ENCODE measurements at regions not wholly inside any gene's neighbourhood (a gene's known extent, or its start where the extent isn't known, plus 50 kb on each side); places are given as distances from the start of the nearest gene placed in this dataset.
A peak's percentile ranks its signal among the peaks of the same experiment; 100 is the strongest.
"Not testable (repeated sequence)": the region's sequence is repeated elsewhere in the genome, so short reads cannot be mapped to it uniquely, and the experiment has no call there.

DNA sequence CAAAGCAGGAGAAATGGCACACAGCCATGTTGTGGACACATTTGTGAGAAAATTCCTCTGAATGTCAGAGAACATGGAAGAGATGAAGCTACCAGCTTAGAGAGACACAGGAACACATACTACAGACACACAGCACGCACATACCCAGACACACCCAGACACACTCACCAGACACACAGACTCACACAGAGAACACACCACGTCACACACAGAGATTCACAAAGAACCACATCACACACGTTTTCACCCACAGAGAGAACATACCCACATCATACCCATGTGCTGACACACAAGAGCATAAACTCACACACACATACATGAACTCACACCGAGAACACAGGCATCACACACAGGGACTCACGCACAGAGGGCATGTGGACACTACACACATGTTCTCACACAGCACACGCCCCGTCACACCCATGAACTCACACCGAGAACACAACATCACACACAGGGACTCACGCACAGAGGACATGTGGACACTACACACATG, 124.9 kb downstream of the METRNL start:
- peaks cover 26% of the 10 kb centered on the region for H3K27me3 Mint-ChIP-seq (ENCODE audit: low read depth, poor library complexity)
- no peak overlapping the region for H3K27ac Mint-ChIP-seq
- no peak overlapping the region for H3K4me3 Mint-ChIP-seq
- H3K36me3 Mint-ChIP-seq (ENCODE audit: low read depth), result no peaks in the 10 kb centered on the region
- H3K9me3 Mint-ChIP-seq, result peaks cover 31% of the 10 kb centered on the region
- TF ChIP-seq, protein P1, sequence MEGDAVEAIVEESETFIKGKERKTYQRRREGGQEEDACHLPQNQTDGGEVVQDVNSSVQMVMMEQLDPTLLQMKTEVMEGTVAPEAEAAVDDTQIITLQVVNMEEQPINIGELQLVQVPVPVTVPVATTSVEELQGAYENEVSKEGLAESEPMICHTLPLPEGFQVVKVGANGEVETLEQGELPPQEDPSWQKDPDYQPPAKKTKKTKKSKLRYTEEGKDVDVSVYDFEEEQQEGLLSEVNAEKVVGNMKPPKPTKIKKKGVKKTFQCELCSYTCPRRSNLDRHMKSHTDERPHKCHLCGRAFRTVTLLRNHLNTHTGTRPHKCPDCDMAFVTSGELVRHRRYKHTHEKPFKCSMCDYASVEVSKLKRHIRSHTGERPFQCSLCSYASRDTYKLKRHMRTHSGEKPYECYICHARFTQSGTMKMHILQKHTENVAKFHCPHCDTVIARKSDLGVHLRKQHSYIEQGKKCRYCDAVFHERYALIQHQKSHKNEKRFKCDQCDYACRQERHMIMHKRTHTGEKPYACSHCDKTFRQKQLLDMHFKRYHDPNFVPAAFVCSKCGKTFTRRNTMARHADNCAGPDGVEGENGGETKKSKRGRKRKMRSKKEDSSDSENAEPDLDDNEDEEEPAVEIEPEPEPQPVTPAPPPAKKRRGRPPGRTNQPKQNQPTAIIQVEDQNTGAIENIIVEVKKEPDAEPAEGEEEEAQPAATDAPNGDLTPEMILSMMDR (IDR thresholded peaks at IDR 0.05), result no peak
- peaks cover 19% of the 10 kb centered on the region for H3K4me1 Mint-ChIP-seq
- DNase-seq, result no peak

DNA sequence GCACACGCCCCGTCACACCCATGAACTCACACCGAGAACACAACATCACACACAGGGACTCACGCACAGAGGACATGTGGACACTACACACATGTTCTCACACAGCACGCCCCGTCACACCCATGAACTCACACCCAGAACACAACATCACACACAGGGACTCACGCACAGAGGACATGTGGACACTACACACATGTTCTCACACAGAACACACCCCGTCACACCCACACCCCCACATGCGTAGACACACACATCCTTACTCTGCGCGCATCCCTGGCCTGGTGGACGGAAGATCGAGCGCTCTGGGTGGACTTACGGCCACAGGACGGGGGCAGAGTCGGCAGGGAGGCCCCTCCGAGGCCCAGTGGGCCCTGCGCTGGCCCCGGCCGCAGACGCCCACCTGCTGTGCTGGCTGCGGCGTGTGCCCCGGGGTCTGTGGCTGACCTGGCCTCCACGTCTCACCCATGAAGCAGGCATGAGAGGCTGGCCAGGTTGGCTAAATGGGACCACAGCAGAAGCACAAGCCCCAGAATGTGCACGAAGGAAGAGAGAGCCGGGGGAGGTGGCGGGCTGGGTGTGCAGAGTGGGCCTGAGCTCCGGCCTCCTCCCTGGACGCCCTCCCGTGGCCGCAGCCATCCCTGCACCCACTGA, 125.5 kb downstream of the METRNL start:
- Mint-ChIP-seq H3K4me1 (peaks cover 19% of the 10 kb centered on the region), H3K9me3 (peaks cover 26% of the 10 kb centered on the region), H3K27me3 (ENCODE audit: low read depth, poor library complexity) (peaks cover 25% of the 10 kb centered on the region)
- not testable (repeated sequence) for H3K4me3 Mint-ChIP-seq; H3K27ac Mint-ChIP-seq; H3K36me3 Mint-ChIP-seq (ENCODE audit: low read depth)
- peak; percentile 2 for DNase-seq

DNA sequence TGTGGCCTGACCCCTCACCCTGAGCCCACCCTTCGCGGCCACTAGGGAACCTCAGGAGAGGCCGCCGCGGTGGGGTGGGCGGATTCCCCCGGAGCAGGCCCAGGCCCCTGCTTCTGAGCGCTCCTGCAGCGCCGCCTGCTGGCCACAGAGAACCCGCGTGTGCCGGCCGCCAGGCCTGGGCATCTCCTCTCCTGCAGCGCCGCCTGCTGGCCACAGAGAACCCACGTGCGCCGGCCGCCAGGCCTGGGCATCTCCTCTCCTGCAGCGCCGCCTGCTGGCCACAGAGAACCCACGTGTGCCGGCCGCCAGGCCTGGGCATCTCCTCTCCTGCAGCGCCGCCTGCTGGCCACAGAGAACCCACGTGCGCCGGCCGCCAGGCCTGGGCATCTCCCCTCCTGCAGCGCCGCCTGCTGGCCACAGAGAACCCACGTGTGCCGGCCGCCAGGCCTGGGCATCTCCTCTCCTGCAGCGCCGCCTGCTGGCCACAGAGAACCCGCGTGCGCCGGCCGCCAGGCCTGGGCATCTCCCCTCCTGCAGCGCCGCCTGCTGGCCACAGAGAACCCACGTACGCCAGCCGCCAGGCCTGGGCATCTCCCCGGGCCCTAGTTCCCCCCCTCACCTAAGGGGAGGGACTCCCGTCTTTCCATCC, 126.1 kb downstream of the METRNL start:
- not testable (repeated sequence) for H3K36me3 Mint-ChIP-seq (ENCODE audit: low read depth); H3K4me3 Mint-ChIP-seq; H3K27ac Mint-ChIP-seq
- Mint-ChIP-seq H3K9me3 (peaks cover 22% of the 10 kb centered on the region), H3K27me3 (ENCODE audit: low read depth, poor library complexity) (peaks cover 19% of the 10 kb centered on the region), H3K4me1 (peaks cover 19% of the 10 kb centered on the region)
- peak; percentile 78 for DNase-seq
- TF ChIP-seq, protein P1 (IDR thresholded peaks at IDR 0.05), result peak; percentile 87

DNA sequence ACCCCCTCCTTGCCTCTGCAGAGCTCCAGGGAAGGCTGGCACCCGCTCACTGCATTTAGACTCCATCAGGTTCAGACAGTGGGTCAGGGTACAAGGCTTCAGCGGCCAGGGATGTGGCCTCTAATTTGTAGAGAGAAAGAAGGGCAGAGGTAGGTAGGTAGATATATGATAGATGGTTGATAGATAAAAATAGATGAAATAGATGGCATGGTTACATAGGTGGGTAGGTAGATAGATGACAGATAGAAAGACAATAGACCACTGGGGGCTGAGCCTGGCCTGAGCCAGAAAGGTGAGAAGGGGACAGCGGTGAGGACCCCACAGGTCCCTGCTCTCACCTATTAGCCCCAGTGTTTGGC, 126.6 kb downstream of the METRNL start:
- H3K4me3 Mint-ChIP-seq; H3K36me3 Mint-ChIP-seq (ENCODE audit: low read depth); H3K27ac Mint-ChIP-seq; DNase-seq: not testable (repeated sequence)
- peaks cover 14% of the 10 kb centered on the region for H3K27me3 Mint-ChIP-seq (ENCODE audit: low read depth, poor library complexity)
- H3K9me3 Mint-ChIP-seq, result peaks cover 22% of the 10 kb centered on the region
- H3K4me1 Mint-ChIP-seq, result peaks cover 16% of the 10 kb centered on the region

DNA sequence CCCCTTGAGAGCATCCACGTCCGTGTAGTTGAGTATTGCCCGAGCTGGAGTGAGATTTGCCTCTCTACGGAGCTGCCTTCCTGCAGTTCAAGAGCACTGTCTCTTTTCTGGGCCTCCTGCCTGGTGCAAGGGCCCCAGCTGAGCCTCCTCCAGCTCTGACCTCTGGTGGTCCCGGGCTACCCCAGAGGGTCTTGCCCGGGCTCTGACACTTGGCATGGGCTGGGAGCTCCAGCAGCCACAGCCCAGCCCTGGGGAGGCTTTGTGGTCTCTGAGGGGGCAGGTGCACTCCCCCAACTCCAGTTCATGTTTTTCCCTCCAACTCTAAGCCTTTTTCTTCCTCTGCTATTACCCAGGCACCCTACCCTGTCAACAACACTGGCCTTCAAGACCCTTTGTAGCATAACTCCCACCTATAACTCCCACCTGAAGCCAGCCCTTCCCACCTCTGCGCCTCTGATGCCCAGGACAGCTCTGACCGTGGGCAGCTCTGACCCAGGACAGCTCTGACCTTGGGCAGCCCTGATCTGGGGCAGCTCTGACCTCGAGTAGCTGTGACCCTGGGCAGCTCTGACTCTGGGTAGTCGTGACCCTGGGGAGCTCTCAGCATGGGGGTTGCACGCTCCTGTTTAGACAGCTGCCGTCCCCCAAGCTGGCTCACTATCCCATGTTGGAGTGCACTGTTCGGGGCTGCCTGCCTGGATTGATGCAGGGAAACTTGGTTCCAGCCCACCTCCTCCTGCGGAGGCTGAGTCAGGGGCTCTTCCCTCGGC, 127.6 kb downstream of the METRNL start:
- not testable (repeated sequence) for H3K27ac Mint-ChIP-seq; H3K27me3 Mint-ChIP-seq (ENCODE audit: low read depth, poor library complexity); DNase-seq; H3K36me3 Mint-ChIP-seq (ENCODE audit: low read depth); H3K4me1 Mint-ChIP-seq; H3K4me3 Mint-ChIP-seq
- H3K9me3 Mint-ChIP-seq, result peaks cover 22% of the 10 kb centered on the region

DNA sequence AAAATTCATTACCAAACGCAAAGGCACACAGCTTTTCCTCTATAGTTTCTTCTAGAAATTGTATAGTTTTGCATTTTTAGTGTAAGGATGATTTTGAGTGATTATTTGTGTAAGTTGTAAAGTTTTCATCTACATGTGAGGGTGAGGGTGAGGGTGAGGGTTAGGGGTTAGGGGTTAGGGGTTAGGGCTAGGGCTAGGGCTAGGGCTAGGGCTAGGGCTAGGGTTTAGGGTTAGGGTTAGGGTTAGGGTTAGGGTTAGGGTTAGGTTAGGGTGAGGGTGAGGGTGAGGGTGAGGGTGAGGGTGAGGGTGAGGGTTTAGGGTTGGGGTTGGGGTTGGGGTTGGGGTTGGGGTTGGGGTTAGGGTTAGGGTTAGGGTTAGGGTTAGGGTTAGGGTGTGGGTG, 167.6 kb downstream of the METRNL start:
- H3K27ac Mint-ChIP-seq; H3K4me1 Mint-ChIP-seq; H3K27me3 Mint-ChIP-seq (ENCODE audit: low read depth, poor library complexity); H3K9me3 Mint-ChIP-seq; H3K4me3 Mint-ChIP-seq; H3K36me3 Mint-ChIP-seq (ENCODE audit: low read depth): not testable (repeated sequence)
- DNase-seq, result peak; percentile 40
